ENCODE measurements at regions not wholly inside any gene's neighbourhood (a gene's known extent, or its start where the extent isn't known, plus 50 kb on each side); places are given as distances from the start of the nearest gene placed in this dataset.

DNA sequence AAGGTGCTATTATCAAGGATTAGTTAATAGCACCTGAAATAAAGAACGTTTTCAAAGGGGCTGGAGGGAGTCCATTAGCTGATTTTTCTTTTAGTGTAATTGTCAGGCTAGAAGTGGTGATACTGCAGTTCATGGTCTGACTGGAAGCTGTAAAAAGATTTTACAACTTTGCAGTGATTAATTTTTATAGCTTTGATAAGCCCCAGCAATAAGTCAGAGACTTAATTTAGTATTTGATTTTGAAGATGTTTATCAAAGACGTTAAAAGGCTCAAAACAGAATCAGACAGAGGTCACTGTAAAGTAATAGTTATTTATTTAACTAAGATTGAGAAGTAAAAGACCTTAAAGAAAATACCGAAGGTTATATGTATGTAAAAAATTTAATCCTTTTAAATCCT, 165.5 kb upstream of the FMN2 start:
- no peaks in the 10 kb centered on the region for H3K9me3 ChIP-seq (ENCODE audit: insufficient read depth, low read length)

DNA sequence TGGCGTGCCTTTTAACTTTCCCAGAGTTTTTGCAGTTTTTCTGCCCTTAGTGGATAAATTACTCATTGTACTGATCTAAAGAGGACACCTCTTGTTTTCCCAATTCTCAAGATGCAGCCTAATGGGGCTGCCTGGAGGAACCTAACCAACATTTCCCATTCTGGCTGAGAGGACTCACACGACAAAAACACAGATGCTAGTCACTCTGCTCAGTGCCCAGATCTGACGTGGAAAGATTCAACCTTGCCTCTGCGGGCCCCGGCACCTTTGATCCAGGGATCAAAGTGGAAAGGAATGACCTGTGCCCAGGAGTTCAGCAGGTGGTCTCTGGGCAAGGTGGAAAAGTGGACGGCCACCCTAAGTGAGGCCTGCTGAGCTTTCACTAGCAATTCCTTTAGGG, 162.4 kb upstream of the FMN2 start:
- Histone ChIP-seq H3K9me3 (ENCODE audit: insufficient read depth, low read length) (no peaks in the 10 kb centered on the region), H2AFZ (ENCODE audit: low read depth, low read length, severe bottlenecking) (no peak overlapping the region), H3K9me2 (replicated peaks; ENCODE audit: insufficient read depth, low read length) (no peaks in the 10 kb centered on the region), H3K79me2 (ENCODE audit: insufficient read depth, low read length) (no peaks in the 10 kb centered on the region), H3K36me3 (ENCODE audit: low read length) (no peaks in the 10 kb centered on the region), H3K9ac (ENCODE audit: low read length) (no peak overlapping the region), H3K27me3 (ENCODE audit: low read length) (no peaks in the 10 kb centered on the region), H3K4me3 (ENCODE audit: insufficient read depth, low read length, poor library complexity, severe bottlenecking) (no peak overlapping the region), H3K4me2 (ENCODE audit: low read depth, low read length, poor library complexity, severe bottlenecking) (no peak overlapping the region), H3F3A (ENCODE audit: insufficient read depth) (no peaks in the 10 kb centered on the region), H4K20me1 (ENCODE audit: low read depth, low read length) (no peaks in the 10 kb centered on the region), H3K27ac (ENCODE audit: low read depth, low read length) (no peak overlapping the region)
- TF ChIP-seq, protein P1, sequence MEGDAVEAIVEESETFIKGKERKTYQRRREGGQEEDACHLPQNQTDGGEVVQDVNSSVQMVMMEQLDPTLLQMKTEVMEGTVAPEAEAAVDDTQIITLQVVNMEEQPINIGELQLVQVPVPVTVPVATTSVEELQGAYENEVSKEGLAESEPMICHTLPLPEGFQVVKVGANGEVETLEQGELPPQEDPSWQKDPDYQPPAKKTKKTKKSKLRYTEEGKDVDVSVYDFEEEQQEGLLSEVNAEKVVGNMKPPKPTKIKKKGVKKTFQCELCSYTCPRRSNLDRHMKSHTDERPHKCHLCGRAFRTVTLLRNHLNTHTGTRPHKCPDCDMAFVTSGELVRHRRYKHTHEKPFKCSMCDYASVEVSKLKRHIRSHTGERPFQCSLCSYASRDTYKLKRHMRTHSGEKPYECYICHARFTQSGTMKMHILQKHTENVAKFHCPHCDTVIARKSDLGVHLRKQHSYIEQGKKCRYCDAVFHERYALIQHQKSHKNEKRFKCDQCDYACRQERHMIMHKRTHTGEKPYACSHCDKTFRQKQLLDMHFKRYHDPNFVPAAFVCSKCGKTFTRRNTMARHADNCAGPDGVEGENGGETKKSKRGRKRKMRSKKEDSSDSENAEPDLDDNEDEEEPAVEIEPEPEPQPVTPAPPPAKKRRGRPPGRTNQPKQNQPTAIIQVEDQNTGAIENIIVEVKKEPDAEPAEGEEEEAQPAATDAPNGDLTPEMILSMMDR (IDR thresholded peaks at IDR 0.05; ENCODE audit: insufficient read depth, low read length, poor library complexity, severe bottlenecking) = no peak

More for the DNA sequence above, 165.5 kb upstream of the FMN2 start:
- Histone ChIP-seq H3K9ac (ENCODE audit: low read length) (no peak overlapping the region), H3K9me2 (replicated peaks; ENCODE audit: insufficient read depth, low read length) (no peaks in the 10 kb centered on the region), H4K20me1 (ENCODE audit: low read depth, low read length) (no peaks in the 10 kb centered on the region), H2AFZ (ENCODE audit: low read depth, low read length, severe bottlenecking) (no peak overlapping the region), H3K4me3 (ENCODE audit: insufficient read depth, low read length, poor library complexity, severe bottlenecking) (no peak overlapping the region), H3K27ac (ENCODE audit: low read depth, low read length) (no peak overlapping the region), H3K27me3 (ENCODE audit: low read length) (no peaks in the 10 kb centered on the region), H3K4me2 (ENCODE audit: low read depth, low read length, poor library complexity, severe bottlenecking) (no peak overlapping the region), H3F3A (ENCODE audit: insufficient read depth) (no peaks in the 10 kb centered on the region), H3K79me2 (ENCODE audit: insufficient read depth, low read length) (no peaks in the 10 kb centered on the region), H3K36me3 (ENCODE audit: low read length) (no peaks in the 10 kb centered on the region)
- TF ChIP-seq, protein P1 (IDR thresholded peaks at IDR 0.05; ENCODE audit: insufficient read depth, low read length, poor library complexity, severe bottlenecking) = no peak
- TF ChIP-seq EZH2phosphoT487 (conservative IDR thresholded peaks at IDR 0.05; ENCODE audit: low read length) = no peak

DNA sequence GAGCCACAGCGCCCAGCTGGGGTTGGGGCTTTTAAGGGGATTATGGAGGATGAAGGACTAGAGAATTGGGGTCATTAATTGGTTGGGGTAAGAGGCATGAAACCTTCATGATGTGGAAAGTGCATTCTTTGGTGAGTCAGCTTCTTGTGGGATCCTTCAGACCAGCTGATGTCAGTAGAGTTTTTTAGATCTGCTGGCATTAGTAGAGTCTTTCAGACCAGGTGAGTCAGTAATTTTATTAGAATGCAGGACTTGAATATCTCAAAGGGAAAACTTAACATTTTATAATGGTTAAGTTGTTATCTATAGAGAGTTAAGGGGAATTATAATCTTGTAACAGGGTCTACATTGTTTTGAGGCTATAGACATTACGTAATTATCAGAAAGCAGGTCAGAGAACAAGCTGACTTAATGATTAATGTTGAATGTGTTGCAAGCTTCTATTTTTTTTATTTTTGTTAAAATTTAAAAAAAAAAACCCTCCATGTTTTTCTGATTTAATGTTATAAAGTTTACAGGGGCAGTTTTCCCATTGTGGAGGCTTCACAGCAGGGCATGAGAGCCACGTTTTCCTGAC, 160.9 kb upstream of the FMN2 start:
- no peaks in the 10 kb centered on the region for H3F3A ChIP-seq (ENCODE audit: insufficient read depth)
- no peak overlapping the region for H3K4me3 ChIP-seq (ENCODE audit: insufficient read depth, low read length, poor library complexity, severe bottlenecking)
- no peaks in the 10 kb centered on the region for H3K9me2 ChIP-seq (replicated peaks; ENCODE audit: insufficient read depth, low read length)
- no peaks in the 10 kb centered on the region for H3K9me3 ChIP-seq (ENCODE audit: insufficient read depth, low read length)
- H4K20me1 ChIP-seq (ENCODE audit: low read depth, low read length) = no peaks in the 10 kb centered on the region
- H3K36me3 ChIP-seq (ENCODE audit: low read length) = no peaks in the 10 kb centered on the region
- H3K27ac ChIP-seq (ENCODE audit: low read depth, low read length) = no peak overlapping the region
- H3K27me3 ChIP-seq (ENCODE audit: low read length) = no peaks in the 10 kb centered on the region
- TF ChIP-seq EZH2phosphoT487 (conservative IDR thresholded peaks at IDR 0.05; ENCODE audit: low read length) = no peak
- TF ChIP-seq, protein P1 (IDR thresholded peaks at IDR 0.05; ENCODE audit: insufficient read depth, low read length, poor library complexity, severe bottlenecking) = no peak
- no peak overlapping the region for H2AFZ ChIP-seq (ENCODE audit: low read depth, low read length, severe bottlenecking)
- H3K9ac ChIP-seq (ENCODE audit: low read length) = no peak overlapping the region
- no peaks in the 10 kb centered on the region for H3K79me2 ChIP-seq (ENCODE audit: insufficient read depth, low read length)
- H3K4me2 ChIP-seq (ENCODE audit: low read depth, low read length, poor library complexity, severe bottlenecking) = no peak overlapping the region
